Pancreas (tissue), 10 donors: ENCODE measurements at regions not wholly inside any gene's neighbourhood (a gene's known extent, or its start where the extent isn't known, plus 50 kb on each side); places are given as distances from the start of the nearest gene placed in this dataset.

Source experiments
- ATAC-seq, 4 donors: fragments of 200-7000 bp; cut with Tn5 transposase; one replicate each; pipeline versions ENCODE4 v1.8.0 to v1.9.1; 2020; ENCODE audit warnings: mild to moderate bottlenecking in 4 of 4, moderate library complexity in 4 of 4
- DNase-seq, 6 donors: peaks; one replicate each; pipeline ENCODE4 v3.0.0-alpha.2; 2020
- FAIRE-seq: peaks from 2 replicates; lab custom pipeline; 2012; peaks lifted over from hg19 to GRCh38; lab: Jason Lieb, UNC
- H3K27ac ChIP-seq, 4 donors: fragments of 200-600 bp; sonication (generic); 1 replicate in 3 of 4; 2 replicates in 1 of 4; pipeline versions ENCODE4 v1.5.0 to v1.8.0; 2020
- H3K27me3 ChIP-seq, 4 donors: fragments of 200-600 bp; one replicate each; pipeline ENCODE4 v1.8.0; 2021
- H3K36me3 ChIP-seq, 3 donors: fragments of 200-600 bp; sonication (generic) in 1 of 3; one replicate each; pipeline versions ENCODE4 v1.5.0 to v1.8.0; 2020 to 2021
- H3K4me1 ChIP-seq, 3 donors: fragments of 200-600 bp; one replicate each; pipeline ENCODE4 v1.8.0; 2021
- H3K4me3 ChIP-seq, 4 donors: fragments of 200-600 bp; sonication (generic) in 2 of 4; one replicate each; pipeline versions ENCODE4 v1.5.0 to v1.8.0; 2020 to 2021
- H3K9me3 ChIP-seq, 4 donors: fragments of 200-600 bp; one replicate each; pipeline ENCODE4 v1.8.0; 2021
- CTCF ChIP-seq, 4 donors: fragments of 200-600 bp; sonication (generic) in 3 of 4; IDR thresholded peaks; one replicate each; pipeline versions ENCODE4 v1.5.0 to v1.8.0; 2021; ENCODE audit warnings: antibody characterized with exemption in 4 of 4
- WGBS, 2 donors: extraction: QIAGEN DNeasy Blood & Tissue Kit; methylation state at CpG; one replicate each; pipeline ENCODE4 v1.1.7; 2013; 5-methylcytosine and 5-hydroxymethylcytosine counted together
- intact Hi-C, 3 donors: fragments of 100-400 bp; cut with DNase I; formaldehyde crosslinking; loops; one replicate each; pipeline versions ENCODE4 v1.11.1 to v1.14.2; 2022
- donor health status: healthy with polysubstance abuse.
- donor health status: DM: no; HTN: no; CAD: no; lungs with moderate emphysema.
- donor health status: DM: no; HTN: no; CAD: no.
- donor health status: control.
- donor health status: control.
- donor health status: Bipolar disorder and iron deficiency.
- donor health status: DM: yes; HTN: yes; CAD: no.
- donor health status: DM: no; HTN: no; CAD: no.
- donor health status: DM: no; HTN: no; CAD: no.
- donor health status: DM: yes; HTN: yes; CAD: no.

GRCh38 chr2:107078584-107078983 lies 192.6 kb upstream of the ST6GAL2 start:
- Histone ChIP-seq H3K9me3 (no peaks in the 10 kb centered on the region), H3K4me3 (no peak overlapping the region), H3K36me3 (no peaks in the 10 kb centered on the region), H3K4me1 (no peaks in the 10 kb centered on the region), H3K27me3 (no peaks in the 10 kb centered on the region), H3K27ac (no peak overlapping the region)
- 32 to 47% methylated on average over 1 of the region's 1 CpG for WGBS, 2 donors
- no peak for FAIRE-seq
- no peak for ATAC-seq
- TF ChIP-seq CTCF (IDR thresholded peaks at IDR 0.05) = no peak
- intact Hi-C loops = loop anchor here in 1 of 3 donors (5.0 kb wide), 1 partner anchor 734 kb away; no protein-coding TSS in a partner anchor
- no peak for DNase-seq

- TF ChIP-seq CTCF (IDR thresholded peaks at IDR 0.05) = no peak
- no peak for FAIRE-seq
- 47 to 53% methylated on average over 2 of the region's 2 CpGs for WGBS, 2 donors
Observed at GRCh38 chr2:107086497-107086896, 200.5 kb upstream of the ST6GAL2 start.

GRCh38 chr2:107088156-107088555 lies 202.2 kb upstream of the ST6GAL2 start:
- no peak overlapping the region for H3K4me3 ChIP-seq
- TF ChIP-seq CTCF (IDR thresholded peaks at IDR 0.05) = no peak
- intact Hi-C loops = no loop called here
- H3K36me3 ChIP-seq = no peaks in the 10 kb centered on the region
- ATAC-seq (no peak), DNase-seq (no peak), FAIRE-seq (no peak)
- no peaks in the 10 kb centered on the region for H3K9me3 ChIP-seq
- 76 to 77% methylated on average over 2 of the region's 2 CpGs for WGBS, 2 donors
- no peaks in the 10 kb centered on the region for H3K4me1 ChIP-seq
- no peak overlapping the region for H3K27ac ChIP-seq
- H3K27me3 ChIP-seq = no peaks in the 10 kb centered on the region

More at GRCh38 chr2:107086497-107086896, 200.5 kb upstream of the ST6GAL2 start:
- Histone ChIP-seq H3K36me3 (no peaks in the 10 kb centered on the region), H3K9me3 (no peaks in the 10 kb centered on the region), H3K4me3 (no peak overlapping the region), H3K27me3 (no peaks in the 10 kb centered on the region), H3K4me1 (no peaks in the 10 kb centered on the region), H3K27ac (no peak overlapping the region)
- intact Hi-C loops = no loop called here
- DNase-seq = no peak
- no peak for ATAC-seq

GRCh38 chr2:107091163-107091864 lies 205.3 kb upstream of the ST6GAL2 start:
- no peaks in the 10 kb centered on the region for H3K4me1 ChIP-seq
- ATAC-seq (no peak), FAIRE-seq (no peak), DNase-seq (no peak)
- H3K9me3 ChIP-seq = no peaks in the 10 kb centered on the region
- no peaks in the 10 kb centered on the region for H3K27me3 ChIP-seq
- H3K36me3 ChIP-seq = no peaks in the 10 kb centered on the region
- TF ChIP-seq CTCF (IDR thresholded peaks at IDR 0.05) = no peak
- 38 to 39% methylated on average over 7 of the region's 7 CpGs for WGBS, 2 donors
- intact Hi-C loops = no loop called here
- H3K27ac ChIP-seq = no peak overlapping the region
- H3K4me3 ChIP-seq = no peak overlapping the region

- Histone ChIP-seq H3K27me3 (no peaks in the 10 kb centered on the region), H3K27ac (no peak overlapping the region), H3K4me1 (no peaks in the 10 kb centered on the region), H3K4me3 (no peak overlapping the region), H3K36me3 (no peaks in the 10 kb centered on the region), H3K9me3 (no peaks in the 10 kb centered on the region)
- intact Hi-C loops = no loop called here
- ATAC-seq (no peak), DNase-seq (no peak), FAIRE-seq (no peak)
- no peak for TF ChIP-seq CTCF (IDR thresholded peaks at IDR 0.05)
- WGBS, 2 donors = 44 to 59% methylated on average over 4 of the region's 4 CpGs
Observed at GRCh38 chr2:107093426-107093957, 207.5 kb upstream of the ST6GAL2 start.
